K562 (cell line): ENCODE measurements at regions not wholly inside any gene's neighbourhood (a gene's known extent, or its start where the extent isn't known, plus 50 kb on each side); places are given as distances from the start of the nearest gene placed in this dataset.

Source experiments
- ATAC-seq: fragments of 200-7000 bp; cut with Tn5 transposase; 3 replicates; pipeline ENCODE4 v1.9.1; 2020; ENCODE audit warnings: moderate library complexity
- BruUV-seq: library from RNA; stranded (reverse); fragments of 400-500 nt; replicated peaks from 2 replicates; lab custom pipeline; 2021; lab: Mats Ljungman, UMichigan
- CTCF ChIA-PET: fragments of 300-600 bp; formaldehyde crosslinking; extraction: SDS; loops from one replicate; lab custom pipeline; 2021; ENCODE audit warnings: low intra/inter-chr PET ratio; lab: Yijun Ruan, JAX
- POLR2A ChIA-PET: fragments of 300-600, 350-650 bp; sonication (Branson Sonifier 250); formaldehyde crosslinking; extraction: SDS; loops from one replicate; lab custom pipeline; 2021; ENCODE audit warnings: antibody characterized with exemption, inconsistent platforms; lab: Yijun Ruan, JAX
- DNase-seq, 4 experiments: peaks; one replicate each; pipeline versions ENCODE4 v3.0.0 to v3.0.0-alpha.2; 2011 to 2018; ENCODE audit warnings: low spot score in 3 of 4, mixed read lengths in 3 of 4; ENCODE audit errors: extremely low read depth in 1 of 4
- FAIRE-seq: peaks from 2 replicates; lab custom pipeline; 2011; peaks lifted over from hg19 to GRCh38; lab: Jason Lieb, UNC
- H2AFZ ChIP-seq: 2 replicates; pipeline ENCODE4 v1.6.0; 2011; ENCODE audit warnings: low read depth, low read length, control low read depth, inconsistent platforms
- H3K27ac ChIP-seq: fragments of 200-600 bp; 3 replicates; pipeline ENCODE4 v1.8.0; 2011; ENCODE audit warnings: low read depth, mild to moderate bottlenecking, control low read depth, inconsistent platforms, low read length, moderate library complexity, mixed read lengths; ENCODE audit errors: extremely low read depth
- H3K27me3 ChIP-seq, 2 experiments: fragments of 300-600 bp in 1 of 2; 2 replicates in 1 of 2; 3 replicates in 1 of 2; pipeline versions ENCODE4 v1.6.0 to v1.8.0; 2011; ENCODE audit warnings: inconsistent platforms in 2 of 2, low read length in 2 of 2, mild to moderate bottlenecking in 1 of 2, mixed read lengths in 1 of 2, moderate library complexity in 1 of 2; ENCODE audit not compliant: control insufficient read depth in 2 of 2, insufficient read depth in 2 of 2
- H3K36me3 ChIP-seq: fragments of 300-600 bp; 3 replicates; pipeline ENCODE4 v1.8.0; 2011; ENCODE audit warnings: mild to moderate bottlenecking, low read length, inconsistent platforms; ENCODE audit not compliant: control insufficient read depth, insufficient read depth
- H3K4me1 ChIP-seq, 2 experiments: fragments of 200-600 bp in 1 of 2; replicated peaks in 1 of 2; 2 replicates in 1 of 2; 3 replicates in 1 of 2; pipeline versions ENCODE4 v1.5.1 to v1.8.0; 2011; ENCODE audit warnings: inconsistent platforms in 2 of 2, low read length in 2 of 2, mild to moderate bottlenecking in 1 of 2, mixed read lengths in 1 of 2, moderate library complexity in 1 of 2; ENCODE audit not compliant: control insufficient read depth in 2 of 2, insufficient read depth in 2 of 2
- H3K4me2 ChIP-seq: 2 replicates; pipeline ENCODE4 v1.6.1; 2011; ENCODE audit warnings: low read length, control low read depth, inconsistent platforms, mixed read lengths; ENCODE audit not compliant: insufficient read depth
- H3K4me3 ChIP-seq: fragments of 200-600 bp; sonication (generic), shearing (Covaris generic); 2 replicates; pipeline ENCODE4 v1.5.1; 2016; ENCODE audit warnings: control low read depth, inconsistent platforms
- H3K79me2 ChIP-seq: fragments of 200-600 bp; 3 replicates; pipeline ENCODE4 v1.8.0; 2011; ENCODE audit warnings: low read length, inconsistent platforms; ENCODE audit not compliant: control insufficient read depth, insufficient read depth
- H3K9ac ChIP-seq, 2 experiments: 2 replicates each; pipeline versions ENCODE4 v1.6.0 to v1.6.1; 2011; ENCODE audit warnings: low read depth in 2 of 2, low read length in 2 of 2, control low read depth in 1 of 2, inconsistent platforms in 1 of 2, mild to moderate bottlenecking in 1 of 2, mixed read lengths in 1 of 2; ENCODE audit not compliant: insufficient read depth in 1 of 2
- H3K9me1 ChIP-seq: one replicate; pipeline ENCODE4 v1.6.0; 2011; ENCODE audit warnings: inconsistent platforms, mild to moderate bottlenecking, low read length, moderate library complexity; ENCODE audit not compliant: control insufficient read depth, insufficient read depth
- H3K9me3 ChIP-seq: replicated peaks from 2 replicates; pipeline ENCODE4 v1.5.1; 2011; ENCODE audit warnings: low read depth, low read length, inconsistent platforms; ENCODE audit not compliant: control insufficient read depth, insufficient read depth
- H4K20me1 ChIP-seq: replicated peaks from 2 replicates; pipeline ENCODE4 v1.6.1; 2011; ENCODE audit warnings: low read length, inconsistent platforms, mixed read lengths; ENCODE audit not compliant: control insufficient read depth, insufficient read depth
- BHLHE40 ChIP-seq: IDR thresholded peaks from 2 replicates; pipeline ENCODE4 v1.6.1; 2011; ENCODE audit warnings: low read length, improper control_type of control experiment
- GABPB1 ChIP-seq: sonication (generic); formaldehyde crosslinking; IDR thresholded peaks from 2 replicates; pipeline ENCODE4 v1.8.0; 2022; ENCODE audit warnings: mild to moderate bottlenecking, missing genetic modification reagents
- HSF4 ChIP-seq: fragments of 250-450 bp; sonication (Bioruptor Pico); IDR thresholded peaks from 2 replicates; pipeline ENCODE4 v2.1.2; 2022; ENCODE audit warnings: mild to moderate bottlenecking, moderate library complexity, borderline replicate concordance
- KDM1A ChIP-seq, 2 experiments: fragments of 450-650 bp; IDR thresholded peaks; 2 replicates each; pipeline ENCODE4 v1.6.1; 2016; ENCODE audit warnings: mild to moderate bottlenecking in 2 of 2
- KDM4B ChIP-seq, 2 experiments: fragments of 450-650 bp in 1 of 2; sonication (generic) in 1 of 2; IDR thresholded peaks; 2 replicates each; pipeline ENCODE4 v1.6.1; 2016 to 2017; ENCODE audit warnings: borderline replicate concordance in 2 of 2, antibody characterized with exemption in 1 of 2, low read depth in 1 of 2, mild to moderate bottlenecking in 1 of 2
- PYGO2 ChIP-seq: fragments of 450-650 bp; IDR thresholded peaks from 2 replicates; pipeline ENCODE4 v1.6.1; 2016; ENCODE audit warnings: mild to moderate bottlenecking, missing genetic modification characterization, moderate library complexity, missing compliant biosample characterization
- RNF219 ChIP-seq: fragments of 250-450 bp; sonication (Bioruptor Pico); IDR thresholded peaks from 2 replicates; pipeline ENCODE4 v1.5.0; 2022; ENCODE audit warnings: mild to moderate bottlenecking
- SP1 ChIP-seq: sonication (generic); formaldehyde crosslinking; IDR thresholded peaks from 2 replicates; pipeline ENCODE4 v1.8.1; 2022; ENCODE audit warnings: mild to moderate bottlenecking, missing genetic modification reagents
- SRF ChIP-seq, 2 experiments: fragments of 250-450, 450-650 bp in 1 of 2; sonication (Bioruptor Pico) in 1 of 2; sonication (generic) in 1 of 2; formaldehyde crosslinking; IDR thresholded peaks; 2 replicates each; pipeline versions ENCODE4 v1.5.0 to v1.5.1; 2020 to 2022; ENCODE audit warnings: mild to moderate bottlenecking in 1 of 2, missing genetic modification reagents in 1 of 2
- ZKSCAN3 ChIP-seq: fragments of 250-450 bp; sonication (Bioruptor Pico); IDR thresholded peaks from 2 replicates; pipeline ENCODE4 v1.4.0; 2020
- ZNF12 ChIP-seq: sonication (generic); formaldehyde crosslinking; IDR thresholded peaks from 2 replicates; pipeline ENCODE4 v1.4.0; 2020; ENCODE audit warnings: mild to moderate bottlenecking, missing genetic modification reagents
- ZNF668 ChIP-seq: fragments of 250-450 bp; sonication (Bioruptor Pico); IDR thresholded peaks from 2 replicates; pipeline ENCODE4 v1.8.0; 2022; ENCODE audit warnings: mild to moderate bottlenecking, inconsistent platforms
- ZNF699 ChIP-seq: fragments of 250-450 bp; sonication (Bioruptor Pico); IDR thresholded peaks from 2 replicates; pipeline ENCODE4 v1.8.0; 2021; ENCODE audit warnings: mild to moderate bottlenecking, moderate library complexity; ENCODE audit not compliant: insufficient replicate concordance
- ZNF76 ChIP-seq: fragments of 250-450 bp; sonication (Bioruptor Pico); IDR thresholded peaks from 2 replicates; pipeline ENCODE4 v1.4.0; 2020; ENCODE audit warnings: mild to moderate bottlenecking, moderate library complexity, borderline replicate concordance
- ZNF77 ChIP-seq: fragments of 250-450 bp; sonication (Bioruptor Pico); IDR thresholded peaks from 2 replicates; pipeline ENCODE4 v1.5.0; 2020
- WGBS: fragments of 100-300 bp; shearing (Covaris generic); methylation state at CpG from one replicate; pipeline ENCODE4 v1.1.6; 2016; ENCODE audit warnings: low coverage, mixed read lengths; ENCODE audit not compliant: insufficient coverage; ENCODE audit errors: missing lambda C conversion rate; 5-methylcytosine and 5-hydroxymethylcytosine counted together
- in situ Hi-C: fragments of 300-500 bp; cut with MboI; formaldehyde crosslinking; loops from 4 replicates; pipeline ENCODE4 v1.15.0; 2018; ENCODE audit warnings: inconsistent platforms, mixed read lengths
- intact Hi-C: fragments of 100-400 bp; cut with micrococcal nuclease; formaldehyde crosslinking; loops from 2 replicates; pipeline ENCODE4 v1.14.2; 2022
- TF ChIP-seq, protein P1 (sequence below): fragments of 250-450 bp; sonication (Bioruptor Pico); IDR thresholded peaks from 2 replicates; pipeline ENCODE4 v1.8.0; 2021; ENCODE audit warnings: mild to moderate bottlenecking, moderate library complexity
- TF ChIP-seq, protein P2 (sequence below): fragments of 450-650 bp; formaldehyde crosslinking; IDR thresholded peaks from 2 replicates; pipeline ENCODE4 v1.4.0; 2022; ENCODE audit warnings: mild to moderate bottlenecking, moderate library complexity
- TF ChIP-seq, protein P3 (sequence below): fragments of 250-450 bp; sonication (Bioruptor Pico); IDR thresholded peaks from 2 replicates; pipeline ENCODE4 v1.8.0; 2021; ENCODE audit warnings: borderline replicate concordance, mild to moderate bottlenecking, moderate library complexity; ENCODE audit not compliant: poor library complexity, severe bottlenecking

- ATAC-seq (no peak), FAIRE-seq (no peak), DNase-seq (no peak)
- 0% methylated on average over 3 of the region's 3 CpGs for WGBS
- no peaks in the 10 kb centered on the region for H4K20me1 ChIP-seq
- intact Hi-C loops (no loop called here), in situ Hi-C loops (no loop called here)
- no peak overlapping the region for H2AFZ ChIP-seq
- no peak overlapping the region for H3K27ac ChIP-seq
- no TSS peak for BruUV-seq
- H3K9me1 ChIP-seq = no peaks in the 10 kb centered on the region
- ChIA-PET POLR2A (interaction anchor here (1.0 kb wide), 1 partner anchor 11 kb away, joined by 3 read pairs; no protein-coding TSS in a partner anchor), CTCF (no interaction called here)
- no peak overlapping the region for H3K9ac ChIP-seq
- H3K4me1 ChIP-seq = no peaks in the 10 kb centered on the region
- H3K4me2 ChIP-seq = no peak overlapping the region
- H3K36me3 ChIP-seq = no peaks in the 10 kb centered on the region
- no peaks in the 10 kb centered on the region for H3K79me2 ChIP-seq
- H3K9me3 ChIP-seq = no peaks in the 10 kb centered on the region
- H3K27me3 ChIP-seq = no peaks in the 10 kb centered on the region; a peak in 1 of 5 replicates
- TF ChIP-seq KDM4B (IDR thresholded peaks at IDR 0.05; ENCODE audit: borderline replicate concordance in 2 of 2, low read depth in 1 of 2) (no peak), GABPB1 (no peak), SP1 (CRISPR knock-in tag) (no peak), KDM1A (IDR thresholded peaks at IDR 0.05) (no peak), HSF4 (CRISPR knock-in tag) (no peak), ZNF77 (no peak), PYGO2 (tag) (no peak), BHLHE40 (no peak), RNF219 (CRISPR knock-in tag) (no peak), SRF (CRISPR knock-in tag; IDR thresholded peaks at IDR 0.05) (no peak), ZKSCAN3 (CRISPR knock-in tag) (no peak), ZNF76 (no peak), ZNF668 (CRISPR knock-in tag) (no peak), ZNF699 (CRISPR knock-in tag) (no peak), ZNF12 (CRISPR knock-in tag) (no peak)
- TF ChIP-seq, protein P1, sequence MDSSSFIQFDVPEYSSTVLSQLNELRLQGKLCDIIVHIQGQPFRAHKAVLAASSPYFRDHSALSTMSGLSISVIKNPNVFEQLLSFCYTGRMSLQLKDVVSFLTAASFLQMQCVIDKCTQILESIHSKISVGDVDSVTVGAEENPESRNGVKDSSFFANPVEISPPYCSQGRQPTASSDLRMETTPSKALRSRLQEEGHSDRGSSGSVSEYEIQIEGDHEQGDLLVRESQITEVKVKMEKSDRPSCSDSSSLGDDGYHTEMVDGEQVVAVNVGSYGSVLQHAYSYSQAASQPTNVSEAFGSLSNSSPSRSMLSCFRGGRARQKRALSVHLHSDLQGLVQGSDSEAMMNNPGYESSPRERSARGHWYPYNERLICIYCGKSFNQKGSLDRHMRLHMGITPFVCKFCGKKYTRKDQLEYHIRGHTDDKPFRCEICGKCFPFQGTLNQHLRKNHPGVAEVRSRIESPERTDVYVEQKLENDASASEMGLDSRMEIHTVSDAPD (CRISPR knock-in tag) = no peak
- TF ChIP-seq, protein P2, sequence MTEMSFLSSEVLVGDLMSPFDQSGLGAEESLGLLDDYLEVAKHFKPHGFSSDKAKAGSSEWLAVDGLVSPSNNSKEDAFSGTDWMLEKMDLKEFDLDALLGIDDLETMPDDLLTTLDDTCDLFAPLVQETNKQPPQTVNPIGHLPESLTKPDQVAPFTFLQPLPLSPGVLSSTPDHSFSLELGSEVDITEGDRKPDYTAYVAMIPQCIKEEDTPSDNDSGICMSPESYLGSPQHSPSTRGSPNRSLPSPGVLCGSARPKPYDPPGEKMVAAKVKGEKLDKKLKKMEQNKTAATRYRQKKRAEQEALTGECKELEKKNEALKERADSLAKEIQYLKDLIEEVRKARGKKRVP = no peak
- TF ChIP-seq, protein P3, sequence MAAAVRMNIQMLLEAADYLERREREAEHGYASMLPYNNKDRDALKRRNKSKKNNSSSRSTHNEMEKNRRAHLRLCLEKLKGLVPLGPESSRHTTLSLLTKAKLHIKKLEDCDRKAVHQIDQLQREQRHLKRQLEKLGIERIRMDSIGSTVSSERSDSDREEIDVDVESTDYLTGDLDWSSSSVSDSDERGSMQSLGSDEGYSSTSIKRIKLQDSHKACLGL = no peak
- no peak overlapping the region for H3K4me3 ChIP-seq
Measured at GRCh38 chr2:63788071-63788470, 53.6 kb upstream of the UGP2 start.
